Muscle of leg (tissue), 3 donors: ENCODE measurements at regions not wholly inside any gene's neighbourhood (a gene's known extent, or its start where the extent isn't known, plus 50 kb on each side); places are given as distances from the start of the nearest gene placed in this dataset.

Experiments
- DNase-seq: peaks from one replicate; pipeline ENCODE4 v3.0.0; 2013
- H3K27ac ChIP-seq: one replicate; pipeline ENCODE4 v1.5.1; 2013; ENCODE audit warnings: mild to moderate bottlenecking, low read length, control low read depth
- H3K27me3 ChIP-seq: one replicate; pipeline ENCODE4 v1.6.1; 2013; ENCODE audit warnings: low read length; ENCODE audit not compliant: control insufficient read depth, insufficient read depth
- H3K36me3 ChIP-seq: one replicate; pipeline ENCODE4 v1.6.1; 2013; ENCODE audit warnings: low read length; ENCODE audit not compliant: control insufficient read depth, insufficient read depth
- H3K4me1 ChIP-seq: one replicate; pipeline ENCODE4 v1.6.1; 2013; ENCODE audit warnings: low read length; ENCODE audit not compliant: control insufficient read depth, insufficient read depth
- H3K4me3 ChIP-seq: one replicate; pipeline ENCODE4 v1.5.1; 2013; ENCODE audit warnings: low read length, control low read depth
- H3K9me3 ChIP-seq: replicated peaks from 2 replicates; pipeline ENCODE4 v1.6.1; 2013; ENCODE audit warnings: low read depth, low read length; ENCODE audit not compliant: control insufficient read depth
- WGBS: methylation state at CpG from one replicate; pipeline ENCODE4 v1.1.5; 2013; ENCODE audit warnings: missing lambda C conversion rate; ENCODE audit not compliant: insufficient coverage; 5-methylcytosine and 5-hydroxymethylcytosine counted together

DNA sequence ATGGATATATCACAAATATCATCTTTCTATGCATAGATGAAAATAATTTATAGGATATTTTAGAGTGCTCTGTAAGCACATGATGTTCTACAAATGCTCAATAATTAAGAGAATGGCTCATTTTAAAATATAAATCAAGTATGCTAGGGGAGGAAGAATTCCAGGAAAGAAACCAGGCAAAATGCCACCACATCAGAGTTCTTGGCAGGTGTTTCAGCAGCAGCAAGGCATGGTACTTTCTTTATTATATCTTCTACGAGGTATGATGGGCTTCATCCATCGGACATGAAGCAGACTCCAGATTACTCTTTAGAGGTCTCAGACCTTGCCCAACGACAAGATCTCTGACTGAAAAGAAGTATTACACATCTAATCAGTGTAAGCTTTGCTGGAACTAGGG is 316.3 kb upstream of the ARRDC3 start:
- no CpG with 5 or more reads among the region's 3 CpGs for WGBS
- no peaks in the 10 kb centered on the region for H3K27me3 ChIP-seq
- no peak overlapping the region for H3K27ac ChIP-seq
- no peaks in the 10 kb centered on the region for H3K4me1 ChIP-seq
- no peaks in the 10 kb centered on the region for H3K9me3 ChIP-seq
- DNase-seq = no peak
- H3K36me3 ChIP-seq = no peaks in the 10 kb centered on the region
- no peak overlapping the region for H3K4me3 ChIP-seq

DNA sequence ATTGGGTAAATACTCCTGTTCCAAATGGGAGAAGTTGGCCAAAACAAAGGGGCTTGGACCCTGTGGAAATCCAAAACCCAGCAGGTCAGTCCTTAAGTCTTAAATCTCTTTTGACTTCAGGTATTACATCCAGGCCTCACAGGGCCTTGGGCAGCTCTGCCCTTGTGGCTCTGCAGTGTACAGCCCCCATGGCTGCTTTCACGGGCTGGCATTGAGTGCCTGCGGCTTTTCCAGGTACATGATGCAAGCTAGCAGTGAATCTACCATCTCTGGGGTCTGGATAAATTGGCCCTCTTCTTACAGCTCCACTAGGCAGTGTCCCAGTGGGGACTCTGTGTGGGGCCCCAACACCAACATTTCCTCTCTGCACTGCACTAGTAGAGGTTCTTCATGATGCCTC is 308.5 kb upstream of the ARRDC3 start:
- H3K27me3 ChIP-seq = no peaks in the 10 kb centered on the region
- DNase-seq = no peak
- 87% methylated on average over 2 of the region's 2 CpGs for WGBS
- no peak overlapping the region for H3K4me3 ChIP-seq
- H3K9me3 ChIP-seq = peaks cover 6% of the 10 kb centered on the region
- H3K27ac ChIP-seq = no peak overlapping the region
- no peaks in the 10 kb centered on the region for H3K36me3 ChIP-seq
- no peaks in the 10 kb centered on the region for H3K4me1 ChIP-seq

DNA sequence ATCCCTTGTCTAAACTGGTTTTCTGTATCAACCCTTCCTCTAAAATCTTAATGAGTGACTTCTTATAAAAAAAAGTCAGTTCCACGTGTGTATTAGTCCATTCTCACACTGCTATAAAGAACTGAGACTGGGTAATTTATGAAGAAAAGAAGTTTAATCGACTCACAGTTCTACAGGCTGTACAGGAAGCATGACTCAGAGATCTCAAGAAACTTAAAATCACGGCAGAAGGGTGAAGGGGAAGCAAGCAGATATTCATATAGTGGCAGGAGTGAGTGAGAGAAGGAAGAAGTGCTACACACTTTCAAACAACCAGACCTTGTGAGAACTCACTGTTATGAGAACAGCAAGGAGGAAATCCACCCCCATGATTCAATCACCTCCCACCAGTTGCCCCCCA is 307.8 kb upstream of the ARRDC3 start:
- Histone ChIP-seq H3K4me1 (no peaks in the 10 kb centered on the region), H3K27me3 (no peaks in the 10 kb centered on the region), H3K27ac (no peak overlapping the region), H3K36me3 (no peaks in the 10 kb centered on the region), H3K4me3 (no peak overlapping the region), H3K9me3 (peaks cover 6% of the 10 kb centered on the region)
- no peak for DNase-seq
- no CpG with 5 or more reads among the region's 3 CpGs for WGBS

DNA sequence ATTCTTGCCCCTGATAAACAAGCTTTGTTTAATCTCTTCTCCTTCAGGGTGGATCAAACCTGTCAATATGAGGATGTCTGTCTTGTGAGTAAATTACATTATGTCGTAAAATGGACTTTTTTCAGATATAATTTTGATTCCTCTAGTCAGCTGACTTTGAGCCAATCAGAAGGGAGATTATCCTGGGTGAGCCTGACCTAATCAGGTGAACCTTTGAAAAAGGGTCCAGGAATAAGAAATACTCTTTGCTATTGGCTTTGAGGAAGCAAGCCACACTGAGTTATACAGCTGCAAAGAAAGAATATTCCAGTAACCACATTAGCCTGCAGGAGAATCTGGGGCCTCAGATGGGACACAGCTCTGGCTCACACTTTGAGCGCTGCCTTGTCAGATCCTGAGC is 304.3 kb upstream of the ARRDC3 start:
- no CpG with 5 or more reads among the region's 2 CpGs for WGBS
- no peaks in the 10 kb centered on the region for H3K36me3 ChIP-seq

DNA sequence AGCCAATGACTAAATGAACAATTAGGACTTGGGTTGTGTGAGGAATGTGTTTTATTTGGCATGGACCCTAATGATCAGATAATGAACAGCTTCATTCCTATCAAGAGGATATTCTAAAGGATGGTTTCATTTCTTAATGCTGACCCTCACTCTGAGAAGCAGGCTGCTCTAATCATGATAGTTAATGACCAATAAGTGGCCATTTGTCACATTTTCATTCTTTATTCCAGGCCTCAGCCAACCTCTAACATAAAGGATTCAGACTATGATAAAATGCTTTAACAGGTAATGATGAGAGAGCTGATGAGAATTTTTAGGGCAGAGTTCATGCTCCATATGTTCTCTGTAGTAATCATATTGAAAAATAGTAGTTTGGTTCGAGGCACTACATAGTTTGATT is 301.5 kb upstream of the ARRDC3 start:
- Histone ChIP-seq H3K27me3 (no peaks in the 10 kb centered on the region), H3K9me3 (no peaks in the 10 kb centered on the region), H3K4me3 (no peak overlapping the region), H3K36me3 (no peaks in the 10 kb centered on the region), H3K27ac (no peak overlapping the region), H3K4me1 (no peaks in the 10 kb centered on the region)
- no CpG with 5 or more reads among the region's 1 CpG for WGBS
- no peak for DNase-seq

More for the DNA sequence above, 304.3 kb upstream of the ARRDC3 start:
- Histone ChIP-seq H3K27me3 (no peaks in the 10 kb centered on the region), H3K4me1 (no peaks in the 10 kb centered on the region), H3K4me3 (no peak overlapping the region), H3K9me3 (peaks cover 4% of the 10 kb centered on the region), H3K27ac (no peak overlapping the region)
- DNase-seq = no peak

DNA sequence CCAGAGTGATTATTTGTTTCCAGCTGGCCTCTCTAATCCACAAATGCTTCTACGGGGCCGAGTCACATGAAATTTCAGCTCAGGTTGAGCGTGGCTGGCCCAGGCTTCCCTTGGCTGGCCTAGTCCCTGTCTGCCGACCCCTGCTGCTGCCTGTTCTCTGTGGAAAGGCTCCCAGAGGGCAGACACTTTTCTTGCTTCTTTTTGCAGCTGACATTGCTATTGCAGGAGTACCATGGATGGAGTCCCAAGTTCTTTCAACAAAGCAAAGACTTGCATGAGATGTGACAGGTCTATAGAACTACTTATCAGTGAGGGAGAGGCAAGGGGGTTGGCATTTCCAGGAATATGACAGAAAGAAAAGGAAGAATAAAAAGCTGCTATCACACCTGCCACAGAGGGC is 287.4 kb upstream of the ARRDC3 start:
- no peaks in the 10 kb centered on the region for H3K27me3 ChIP-seq
- 31% methylated on average over 4 of the region's 4 CpGs for WGBS
- no peak overlapping the region for H3K4me3 ChIP-seq
- DNase-seq = no peak
- H3K36me3 ChIP-seq = no peaks in the 10 kb centered on the region
- H3K27ac ChIP-seq = no peak overlapping the region
- no peaks in the 10 kb centered on the region for H3K9me3 ChIP-seq
- H3K4me1 ChIP-seq = no peaks in the 10 kb centered on the region

DNA sequence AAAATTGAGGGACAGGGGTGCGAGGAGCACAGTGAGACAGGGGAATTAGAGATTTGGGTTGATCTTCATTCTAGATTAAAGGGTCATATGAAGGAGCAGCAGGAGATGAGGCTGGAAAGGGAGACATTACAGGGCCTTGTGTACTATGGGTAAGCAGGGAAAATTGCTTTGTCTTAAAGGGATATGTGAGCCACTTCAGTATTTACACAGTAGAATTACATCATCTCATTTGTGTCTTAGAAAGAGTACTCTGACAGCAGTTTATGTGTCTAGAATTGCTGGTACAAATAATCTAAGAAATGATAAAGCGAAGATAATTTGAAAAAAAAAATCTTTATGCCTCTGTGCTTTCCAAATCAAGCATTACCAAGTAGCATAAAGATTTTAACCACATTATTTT is 287.0 kb upstream of the ARRDC3 start:
- no peaks in the 10 kb centered on the region for H3K4me1 ChIP-seq
- H3K27me3 ChIP-seq = no peaks in the 10 kb centered on the region
- no peak overlapping the region for H3K4me3 ChIP-seq
- 100% methylated on average over 1 of the region's 2 CpGs for WGBS
- no peaks in the 10 kb centered on the region for H3K9me3 ChIP-seq
- no peak overlapping the region for H3K27ac ChIP-seq
- no peak for DNase-seq
- H3K36me3 ChIP-seq = no peaks in the 10 kb centered on the region

DNA sequence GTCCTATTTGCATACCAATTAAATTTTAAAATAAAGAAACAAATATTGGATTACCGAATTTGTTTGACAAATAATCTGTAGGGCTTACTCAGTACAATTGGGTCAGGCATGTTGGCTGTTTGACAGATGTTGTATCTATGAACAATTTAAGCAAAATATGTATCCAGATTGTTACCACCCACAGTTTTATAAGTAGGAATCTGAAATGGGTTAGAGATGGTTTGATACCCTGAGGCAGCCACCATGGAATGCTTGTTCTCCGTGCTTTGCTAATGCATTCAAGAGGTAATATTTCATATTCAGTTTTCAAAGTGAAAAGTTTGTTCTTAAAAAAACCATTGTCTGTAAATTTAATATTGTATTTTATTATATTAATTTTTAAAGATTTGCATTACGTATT is 285.1 kb upstream of the ARRDC3 start:
- H3K36me3 ChIP-seq = no peaks in the 10 kb centered on the region
- H3K27ac ChIP-seq = no peak overlapping the region
- WGBS = no CpG with 5 or more reads among the region's 3 CpGs
- no peaks in the 10 kb centered on the region for H3K27me3 ChIP-seq
- no peak overlapping the region for H3K4me3 ChIP-seq
- no peaks in the 10 kb centered on the region for H3K4me1 ChIP-seq
- no peaks in the 10 kb centered on the region for H3K9me3 ChIP-seq
- DNase-seq = no peak

DNA sequence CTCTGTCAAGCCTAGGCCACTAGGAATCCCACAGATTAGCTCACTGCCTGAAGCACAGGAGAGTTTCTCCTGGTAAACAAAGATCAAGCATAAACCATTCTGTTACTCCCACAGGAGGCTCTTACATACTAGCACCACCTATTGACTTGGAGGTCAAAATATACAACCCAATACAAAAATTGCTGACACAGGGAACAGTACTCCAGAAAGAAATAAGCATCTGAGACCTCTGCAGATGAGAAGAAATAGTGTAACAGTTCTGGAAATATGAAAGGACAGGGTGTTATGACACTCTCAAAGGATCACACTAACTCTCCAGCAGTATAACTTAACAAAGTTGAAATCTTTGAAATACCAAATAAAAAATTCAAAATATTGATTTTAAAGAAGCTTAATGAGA is 269.6 kb upstream of the ARRDC3 start:
- Histone ChIP-seq H3K9me3 (peaks cover 17% of the 10 kb centered on the region), H3K27ac (no peak overlapping the region), H3K4me3 (no peak overlapping the region), H3K4me1 (no peaks in the 10 kb centered on the region), H3K27me3 (no peaks in the 10 kb centered on the region), H3K36me3 (no peaks in the 10 kb centered on the region)
- DNase-seq = no peak

DNA sequence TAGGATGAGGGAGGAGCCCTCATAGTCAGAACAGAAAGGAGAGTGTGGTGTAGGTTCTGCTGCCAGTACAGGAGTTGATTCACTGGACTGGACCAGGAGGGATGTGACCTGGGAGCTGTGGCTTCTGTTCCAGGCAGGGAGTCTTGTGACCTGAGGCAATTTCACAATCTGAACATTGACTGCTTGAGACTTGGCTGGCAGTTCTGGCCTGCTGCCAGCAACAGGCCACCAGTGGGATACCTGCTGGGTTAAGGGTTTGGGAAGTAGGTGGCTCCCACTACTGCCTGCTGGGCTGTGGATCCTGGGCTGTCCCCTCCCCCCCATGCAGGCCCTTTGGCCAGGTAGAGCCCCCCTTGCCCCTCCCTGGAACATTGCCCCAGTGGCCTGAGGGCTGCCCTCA is 268.6 kb upstream of the ARRDC3 start:
- Histone ChIP-seq H3K4me3 (no peak overlapping the region), H3K4me1 (no peaks in the 10 kb centered on the region), H3K36me3 (no peaks in the 10 kb centered on the region), H3K9me3 (peaks cover 15% of the 10 kb centered on the region), H3K27me3 (no peaks in the 10 kb centered on the region), H3K27ac (no peak overlapping the region)
- no peak for DNase-seq

DNA sequence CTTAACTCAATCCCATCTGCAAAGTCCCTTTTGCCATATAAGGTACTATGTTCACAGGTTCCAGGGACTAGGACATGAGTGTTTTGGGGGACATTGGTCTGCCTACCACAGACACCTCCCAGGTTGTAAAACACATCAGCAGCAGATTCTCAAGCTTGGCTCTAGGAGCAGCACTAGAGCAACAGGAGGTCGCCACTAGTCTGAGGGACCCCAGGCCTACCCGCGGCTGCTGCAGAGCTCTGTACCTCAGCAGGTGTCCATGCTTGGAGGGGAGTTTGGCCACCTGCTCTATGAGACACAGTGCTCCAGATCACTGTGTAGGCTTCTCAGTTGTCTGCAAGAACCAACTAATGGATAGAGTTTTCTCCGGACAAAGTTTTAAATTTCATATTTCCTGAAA is 262.2 kb upstream of the ARRDC3 start:
- H3K27ac ChIP-seq = no peak overlapping the region
- H3K4me3 ChIP-seq = no peak overlapping the region
- no peaks in the 10 kb centered on the region for H3K9me3 ChIP-seq
- WGBS = 73% methylated on average over 3 of the region's 4 CpGs
- DNase-seq = no peak
- H3K27me3 ChIP-seq = no peaks in the 10 kb centered on the region
- H3K4me1 ChIP-seq = no peaks in the 10 kb centered on the region
- no peaks in the 10 kb centered on the region for H3K36me3 ChIP-seq
